ENCODE measurements at regions not wholly inside any gene's neighbourhood (a gene's known extent, or its start where the extent isn't known, plus 50 kb on each side); places are given as distances from the start of the nearest gene placed in this dataset.
"Not testable (repeated sequence)": the region's sequence is repeated elsewhere in the genome, so short reads cannot be mapped to it uniquely, and the experiment has no call there.

DNA sequence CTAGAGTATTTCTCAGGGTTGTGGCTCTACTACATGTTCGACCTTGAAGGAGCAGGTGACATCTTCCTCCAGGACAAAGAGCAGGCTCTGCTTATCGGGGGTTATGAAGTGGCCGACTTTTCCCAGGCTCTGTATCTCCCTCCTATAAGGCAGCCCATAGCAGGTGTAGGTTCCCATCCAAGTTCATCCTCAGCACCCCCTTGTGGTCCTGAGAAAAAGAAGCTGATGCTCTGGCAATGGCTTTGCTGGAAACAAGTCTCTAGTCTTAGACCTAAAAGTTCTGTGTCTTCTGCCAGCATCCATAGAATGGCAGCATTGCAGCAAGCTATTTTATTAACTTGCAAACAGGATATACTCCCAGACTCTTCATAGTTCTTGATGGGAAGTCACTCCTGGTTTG, 836.6 kb upstream of the PRKX start:
- H3K9me3 ChIP-seq (ENCODE audit: low read length), result no peaks in the 10 kb centered on the region

DNA sequence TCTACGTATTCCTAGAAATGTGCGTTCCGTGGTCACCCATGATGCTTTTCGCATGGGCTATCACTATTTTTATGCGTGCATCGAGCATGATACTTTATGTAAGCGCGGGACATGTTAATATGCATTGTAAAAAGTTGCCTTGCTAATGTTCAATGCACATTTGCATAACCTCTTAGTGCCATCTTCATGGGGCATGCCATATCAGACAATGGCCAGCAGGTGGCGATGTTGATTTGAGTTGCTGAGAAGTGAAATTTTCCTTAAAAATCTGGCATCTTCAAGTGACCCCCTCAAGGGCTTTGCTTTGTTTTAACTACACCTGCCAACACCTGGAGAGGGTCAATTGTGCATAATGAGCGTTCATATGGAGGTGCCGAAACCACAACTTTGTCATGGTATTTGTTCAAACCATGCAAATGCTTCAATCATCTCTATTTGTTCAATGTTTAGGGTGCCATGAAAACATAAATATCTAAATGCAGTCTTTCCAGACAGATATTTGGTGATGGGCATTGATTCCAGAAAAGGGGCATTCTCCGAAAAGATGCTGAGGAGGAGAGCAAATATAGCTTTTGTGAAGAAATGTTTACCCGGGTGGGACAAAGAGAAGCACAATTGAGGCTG, 833.9 kb upstream of the PRKX start:
- Histone ChIP-seq H3K27ac (ENCODE audit: low read depth, low read length) (no peak overlapping the region), H3K4me1 (ENCODE audit: insufficient read depth, low read length) (no peaks in the 10 kb centered on the region), H3K36me3 (ENCODE audit: insufficient read depth, low read length) (no peaks in the 10 kb centered on the region), H3K9ac (ENCODE audit: low read length) (no peak overlapping the region), H3K4me3 (ENCODE audit: low read depth in 1 of 2, low read length in 2 of 2) (no peak overlapping the region), H3K9me3 (ENCODE audit: low read length) (no peaks in the 10 kb centered on the region), H3K27me3 (ENCODE audit: control insufficient read depth in 1 of 2, insufficient read depth in 2 of 2, low read length in 2 of 2) (no peaks in the 10 kb centered on the region)

More for the DNA sequence above, 836.6 kb upstream of the PRKX start:
- Histone ChIP-seq H3K4me1 (ENCODE audit: insufficient read depth, low read length) (no peaks in the 10 kb centered on the region), H3K4me3 (ENCODE audit: low read depth in 1 of 2, low read length in 2 of 2) (no peak overlapping the region), H3K27me3 (ENCODE audit: control insufficient read depth in 1 of 2, insufficient read depth in 2 of 2, low read length in 2 of 2) (no peaks in the 10 kb centered on the region), H3K9ac (ENCODE audit: low read length) (no peak overlapping the region), H3K36me3 (ENCODE audit: insufficient read depth, low read length) (no peaks in the 10 kb centered on the region), H3K27ac (ENCODE audit: low read depth, low read length) (no peak overlapping the region)

DNA sequence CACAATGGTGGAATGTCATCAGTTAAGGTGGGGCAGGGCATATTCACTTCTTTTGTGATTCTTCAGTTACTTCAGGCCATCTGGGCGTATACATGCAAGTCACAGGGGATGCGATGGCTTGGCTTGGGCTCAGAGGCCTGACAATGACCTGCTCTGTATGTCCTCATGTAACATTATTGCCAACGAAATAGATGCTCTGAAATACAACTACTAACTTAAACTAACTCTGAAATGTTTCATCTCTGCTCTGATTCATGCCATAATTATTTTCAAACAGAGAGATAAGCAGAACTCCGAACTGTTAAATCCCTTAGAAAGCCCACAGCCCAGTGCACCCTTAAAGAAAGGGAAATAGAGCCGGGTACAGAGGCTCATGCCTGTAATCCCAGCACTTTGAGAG, 832.7 kb upstream of the PRKX start:
- H3K36me3 ChIP-seq (ENCODE audit: insufficient read depth, low read length); H3K27ac ChIP-seq (ENCODE audit: low read depth, low read length): not testable (repeated sequence)

DNA sequence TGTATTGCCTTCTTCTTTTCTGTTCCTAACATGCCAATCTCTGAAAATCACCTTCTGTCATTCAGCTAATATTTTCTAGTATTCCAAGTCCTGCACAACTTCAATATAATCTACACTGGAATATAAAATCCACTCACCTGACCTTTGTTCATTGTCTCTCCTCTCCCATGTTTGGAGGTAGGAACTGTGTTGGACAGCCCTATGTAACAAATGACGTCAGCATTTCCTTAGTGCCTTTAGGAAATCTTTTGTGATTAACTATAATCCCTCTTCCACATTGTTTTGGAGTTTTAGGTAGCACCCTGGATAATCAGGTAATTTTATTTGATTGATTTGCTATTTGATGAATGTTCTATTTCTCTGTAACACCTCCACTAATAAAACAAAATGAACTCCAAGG, 814.8 kb upstream of the PRKX start:
- no peak overlapping the region for H3K27ac ChIP-seq (ENCODE audit: low read depth, low read length)
- H3K27me3 ChIP-seq (ENCODE audit: control insufficient read depth in 1 of 2, insufficient read depth in 2 of 2, low read length in 2 of 2), result no peaks in the 10 kb centered on the region
- no peaks in the 10 kb centered on the region for H3K9me3 ChIP-seq (ENCODE audit: low read length)
- H3K4me3 ChIP-seq (ENCODE audit: low read depth in 1 of 2, low read length in 2 of 2), result no peak overlapping the region
- H3K4me1 ChIP-seq (ENCODE audit: insufficient read depth, low read length), result no peaks in the 10 kb centered on the region
- no peak overlapping the region for H3K9ac ChIP-seq (ENCODE audit: low read length)
- H3K36me3 ChIP-seq (ENCODE audit: insufficient read depth, low read length), result no peaks in the 10 kb centered on the region

More for the DNA sequence above, 832.7 kb upstream of the PRKX start:
- not testable (repeated sequence) for H3K4me3 ChIP-seq (ENCODE audit: low read depth in 1 of 2, low read length in 2 of 2); H3K27me3 ChIP-seq (ENCODE audit: control insufficient read depth in 1 of 2, insufficient read depth in 2 of 2, low read length in 2 of 2); H3K4me1 ChIP-seq (ENCODE audit: insufficient read depth, low read length); H3K9me3 ChIP-seq (ENCODE audit: low read length); H3K9ac ChIP-seq (ENCODE audit: low read length)

DNA sequence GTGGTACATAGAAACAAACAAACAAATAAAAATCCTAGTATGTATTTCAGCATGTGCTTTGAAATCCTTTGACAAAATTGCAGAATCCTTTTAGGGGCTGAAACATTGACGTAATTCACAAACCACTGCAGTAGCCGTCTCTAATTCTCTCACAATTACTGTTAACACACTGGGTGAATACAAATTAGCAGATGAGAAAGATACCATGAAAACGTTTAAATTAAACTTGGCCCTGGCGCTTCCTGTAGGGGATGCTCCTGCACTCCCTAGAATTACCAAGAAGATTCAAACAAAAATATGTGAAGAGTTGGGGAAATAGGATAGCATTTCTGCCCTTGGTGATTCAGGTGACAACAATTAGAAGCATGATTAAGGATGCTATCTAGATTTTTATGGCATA, 772.5 kb upstream of the PRKX start:
- Histone ChIP-seq H3K4me1 (ENCODE audit: insufficient read depth, low read length) (no peaks in the 10 kb centered on the region), H3K27me3 (ENCODE audit: control insufficient read depth in 1 of 2, insufficient read depth in 2 of 2, low read length in 2 of 2) (no peaks in the 10 kb centered on the region), H3K9ac (ENCODE audit: low read length) (no peak overlapping the region), H3K4me3 (ENCODE audit: low read depth in 1 of 2, low read length in 2 of 2) (no peak overlapping the region), H3K9me3 (ENCODE audit: low read length) (no peaks in the 10 kb centered on the region), H3K27ac (ENCODE audit: low read depth, low read length) (no peak overlapping the region), H3K36me3 (ENCODE audit: insufficient read depth, low read length) (no peaks in the 10 kb centered on the region)

DNA sequence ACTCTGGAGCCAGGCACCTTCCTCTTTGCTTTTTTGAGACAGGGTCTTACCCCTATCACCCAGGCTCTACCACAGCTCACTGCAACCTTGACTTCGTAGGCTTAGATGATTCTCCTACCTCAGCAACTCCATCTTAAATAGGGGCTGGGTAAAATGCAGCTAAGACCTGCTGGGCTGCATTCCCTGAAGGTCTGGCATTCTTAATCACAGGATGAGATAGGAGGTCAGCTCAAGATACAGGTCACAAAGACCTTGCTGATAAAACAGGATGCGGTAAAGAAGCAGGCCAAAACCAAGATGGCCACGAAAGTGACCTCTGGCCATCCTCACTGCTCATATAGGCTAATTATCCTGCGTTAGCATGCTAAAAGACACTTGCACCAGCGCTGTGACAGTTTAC, 770.8 kb upstream of the PRKX start:
- Histone ChIP-seq H3K4me3 (ENCODE audit: low read depth in 1 of 2, low read length in 2 of 2) (no peak overlapping the region), H3K27ac (ENCODE audit: low read depth, low read length) (no peak overlapping the region), H3K4me1 (ENCODE audit: insufficient read depth, low read length) (no peaks in the 10 kb centered on the region), H3K9me3 (ENCODE audit: low read length) (no peaks in the 10 kb centered on the region), H3K9ac (ENCODE audit: low read length) (no peak overlapping the region), H3K36me3 (ENCODE audit: insufficient read depth, low read length) (no peaks in the 10 kb centered on the region), H3K27me3 (ENCODE audit: control insufficient read depth in 1 of 2, insufficient read depth in 2 of 2, low read length in 2 of 2) (no peaks in the 10 kb centered on the region)

DNA sequence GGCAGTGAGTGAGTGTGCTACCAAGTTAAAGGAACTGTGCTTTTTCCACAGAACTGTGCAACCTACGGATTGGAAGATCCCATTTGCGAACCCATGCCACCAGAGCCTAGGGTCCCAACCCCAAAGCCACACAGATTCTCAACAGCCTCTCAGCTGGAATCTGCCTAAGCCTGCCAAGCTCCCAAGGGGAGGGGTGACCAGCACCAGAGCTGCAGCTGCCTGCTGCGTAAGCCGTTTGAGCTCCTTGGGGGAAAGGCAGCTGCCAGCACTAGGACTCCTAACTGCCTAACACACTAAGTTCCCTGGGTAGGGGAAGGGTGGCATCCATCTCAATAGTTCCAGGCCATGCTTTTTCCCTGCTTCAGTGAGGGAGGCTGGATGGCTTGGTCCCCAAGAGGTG, 738.1 kb upstream of the PRKX start:
- H3K36me3 ChIP-seq (ENCODE audit: insufficient read depth, low read length), result no peaks in the 10 kb centered on the region
- H3K27ac ChIP-seq (ENCODE audit: low read depth, low read length), result no peak overlapping the region
- no peaks in the 10 kb centered on the region for H3K4me1 ChIP-seq (ENCODE audit: insufficient read depth, low read length)
- H3K27me3 ChIP-seq (ENCODE audit: control insufficient read depth in 1 of 2, insufficient read depth in 2 of 2, low read length in 2 of 2), result no peaks in the 10 kb centered on the region
- no peak overlapping the region for H3K9ac ChIP-seq (ENCODE audit: low read length)
- no peaks in the 10 kb centered on the region for H3K9me3 ChIP-seq (ENCODE audit: low read length)
- H3K4me3 ChIP-seq (ENCODE audit: low read depth in 1 of 2, low read length in 2 of 2), result no peak overlapping the region

DNA sequence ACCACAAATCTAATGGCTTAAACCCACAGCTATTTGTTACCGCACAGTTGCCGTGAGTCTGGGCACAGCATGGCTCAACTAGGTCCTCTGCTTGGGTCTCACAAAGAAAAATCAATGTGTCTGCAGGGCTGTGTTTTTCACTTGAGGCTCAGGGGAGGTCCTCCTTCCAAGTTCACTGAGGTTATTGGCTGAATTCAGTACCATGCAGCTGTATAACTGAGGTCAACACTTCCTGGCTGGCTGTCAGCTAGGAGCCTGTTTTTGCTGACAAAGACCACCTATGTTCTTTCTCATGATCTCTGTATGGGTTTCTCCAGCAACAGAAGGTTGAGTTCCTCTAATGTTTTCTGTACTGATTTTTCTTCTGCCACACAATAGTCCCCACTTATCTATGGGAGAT, 736.7 kb upstream of the PRKX start:
- Histone ChIP-seq H3K4me3 (ENCODE audit: low read depth in 1 of 2, low read length in 2 of 2) (no peak overlapping the region), H3K9ac (ENCODE audit: low read length) (no peak overlapping the region), H3K36me3 (ENCODE audit: insufficient read depth, low read length) (no peaks in the 10 kb centered on the region), H3K27ac (ENCODE audit: low read depth, low read length) (no peak overlapping the region), H3K4me1 (ENCODE audit: insufficient read depth, low read length) (no peaks in the 10 kb centered on the region), H3K27me3 (ENCODE audit: control insufficient read depth in 1 of 2, insufficient read depth in 2 of 2, low read length in 2 of 2) (no peaks in the 10 kb centered on the region), H3K9me3 (ENCODE audit: low read length) (no peaks in the 10 kb centered on the region)

DNA sequence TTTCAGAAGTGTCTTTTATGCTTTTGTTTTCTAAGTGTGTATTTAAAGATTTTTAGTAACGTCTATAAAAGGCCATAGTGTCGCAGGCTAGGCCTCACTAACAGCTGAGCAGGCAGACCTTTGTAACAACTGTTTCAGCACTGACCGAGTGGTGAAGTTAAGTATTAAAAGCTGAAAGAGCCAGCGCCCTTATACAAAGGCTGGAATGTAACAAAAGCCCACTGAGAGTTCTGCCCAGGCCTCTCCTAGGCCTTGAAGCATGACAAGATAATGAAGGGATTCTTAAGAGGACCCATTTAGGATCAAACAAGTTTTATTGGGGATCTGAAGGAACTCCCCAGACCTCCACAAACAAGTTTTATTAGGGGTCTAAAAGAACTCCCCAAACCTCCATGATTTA, 722.5 kb upstream of the PRKX start:
- Histone ChIP-seq H3K36me3 (ENCODE audit: insufficient read depth, low read length) (no peaks in the 10 kb centered on the region), H3K9me3 (ENCODE audit: low read length) (no peaks in the 10 kb centered on the region), H3K27ac (ENCODE audit: low read depth, low read length) (no peak overlapping the region), H3K9ac (ENCODE audit: low read length) (no peak overlapping the region), H3K27me3 (ENCODE audit: control insufficient read depth in 1 of 2, insufficient read depth in 2 of 2, low read length in 2 of 2) (no peaks in the 10 kb centered on the region), H3K4me1 (ENCODE audit: insufficient read depth, low read length) (no peaks in the 10 kb centered on the region), H3K4me3 (ENCODE audit: low read depth in 1 of 2, low read length in 2 of 2) (no peak overlapping the region)

DNA sequence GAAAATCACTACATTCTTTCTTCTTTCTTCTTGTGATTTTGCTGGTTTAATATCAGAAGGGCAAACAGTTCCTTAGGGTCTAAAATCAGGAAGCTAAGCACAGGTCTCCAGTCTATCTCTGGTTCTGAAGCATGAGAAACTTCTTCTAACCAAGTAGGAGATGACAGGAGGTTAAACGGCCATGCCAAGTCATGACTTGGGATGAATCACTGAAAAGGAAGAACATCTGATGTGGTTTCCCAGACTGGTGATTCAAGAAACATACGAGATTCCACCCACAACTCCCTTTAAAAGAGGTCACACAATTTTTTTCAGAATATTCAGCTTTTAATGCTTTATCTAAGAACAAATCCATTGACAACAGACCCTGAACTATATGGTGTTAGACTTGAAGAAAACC, 684.0 kb upstream of the PRKX start:
- no peak overlapping the region for H3K4me3 ChIP-seq (ENCODE audit: low read depth in 1 of 2, low read length in 2 of 2)
- no peak overlapping the region for H3K9ac ChIP-seq (ENCODE audit: low read length)

DNA sequence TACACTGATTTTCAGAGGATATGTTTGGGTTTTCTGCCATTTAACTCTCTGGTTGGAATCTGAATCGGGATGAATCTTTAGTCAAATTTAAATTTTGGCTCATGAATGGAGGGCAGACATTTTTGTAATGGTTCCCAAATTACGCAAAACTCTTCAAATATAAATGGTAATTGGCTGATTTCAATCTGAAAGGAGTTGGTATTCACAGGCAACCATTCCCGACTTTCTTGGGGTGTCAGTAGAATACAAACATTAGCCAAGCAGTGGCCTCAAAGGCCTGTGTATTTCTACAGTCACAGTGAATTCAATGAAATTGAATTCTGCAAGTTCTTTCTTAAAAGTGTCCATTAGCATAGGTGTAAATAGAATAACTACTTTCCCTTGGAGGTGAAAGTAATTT, 668.8 kb upstream of the PRKX start:
- Histone ChIP-seq H3K27me3 (ENCODE audit: control insufficient read depth in 1 of 2, insufficient read depth in 2 of 2, low read length in 2 of 2) (no peaks in the 10 kb centered on the region), H3K9ac (ENCODE audit: low read length) (no peak overlapping the region), H3K27ac (ENCODE audit: low read depth, low read length) (no peak overlapping the region), H3K9me3 (ENCODE audit: low read length) (no peaks in the 10 kb centered on the region), H3K4me1 (ENCODE audit: insufficient read depth, low read length) (no peaks in the 10 kb centered on the region), H3K4me3 (ENCODE audit: low read depth in 1 of 2, low read length in 2 of 2) (no peak overlapping the region), H3K36me3 (ENCODE audit: insufficient read depth, low read length) (no peaks in the 10 kb centered on the region)

More for the DNA sequence above, 684.0 kb upstream of the PRKX start:
- H3K27me3 ChIP-seq (ENCODE audit: control insufficient read depth in 1 of 2, insufficient read depth in 2 of 2, low read length in 2 of 2), result no peaks in the 10 kb centered on the region
- no peaks in the 10 kb centered on the region for H3K9me3 ChIP-seq (ENCODE audit: low read length)
- no peak overlapping the region for H3K27ac ChIP-seq (ENCODE audit: low read depth, low read length)
- H3K4me1 ChIP-seq (ENCODE audit: insufficient read depth, low read length), result no peaks in the 10 kb centered on the region
- no peaks in the 10 kb centered on the region for H3K36me3 ChIP-seq (ENCODE audit: insufficient read depth, low read length)

DNA sequence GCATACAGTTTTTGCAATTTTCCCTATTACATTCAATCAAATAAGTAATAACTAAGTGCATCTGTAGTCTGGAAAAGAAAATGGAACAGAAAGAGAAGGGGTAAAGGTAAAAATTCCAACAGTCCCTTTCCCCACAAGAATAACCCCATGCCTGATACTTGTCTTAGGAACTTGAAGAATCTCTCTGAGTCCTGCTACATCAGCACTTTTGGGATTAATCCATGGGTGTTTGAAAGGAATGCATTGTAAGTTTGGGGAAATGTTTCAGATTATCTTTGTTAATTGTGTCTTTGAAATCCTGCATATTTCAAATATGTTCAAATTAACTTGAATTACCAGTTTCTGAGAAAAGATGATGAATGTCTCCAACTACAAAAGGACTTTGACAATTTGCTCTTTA, 667.3 kb upstream of the PRKX start:
- H3K36me3 ChIP-seq (ENCODE audit: insufficient read depth, low read length), result no peaks in the 10 kb centered on the region
- no peaks in the 10 kb centered on the region for H3K4me1 ChIP-seq (ENCODE audit: insufficient read depth, low read length)
- H3K4me3 ChIP-seq (ENCODE audit: low read depth in 1 of 2, low read length in 2 of 2), result no peak overlapping the region
- no peaks in the 10 kb centered on the region for H3K9me3 ChIP-seq (ENCODE audit: low read length)
- H3K27me3 ChIP-seq (ENCODE audit: control insufficient read depth in 1 of 2, insufficient read depth in 2 of 2, low read length in 2 of 2), result no peaks in the 10 kb centered on the region
- no peak overlapping the region for H3K27ac ChIP-seq (ENCODE audit: low read depth, low read length)
- H3K9ac ChIP-seq (ENCODE audit: low read length), result no peak overlapping the region
